GM18508 (cell line): ENCODE measurements at regions not wholly inside any gene's neighbourhood (a gene's known extent, or its start where the extent isn't known, plus 50 kb on each side); places are given as distances from the start of the nearest gene placed in this dataset.
"Not testable (repeated sequence)": the region's sequence is repeated elsewhere in the genome, so short reads cannot be mapped to it uniquely, and the experiment has no call there.

Source experiments
- ATAC-seq: cut with Tn5 transposase; IDR thresholded peaks from one replicate; pipeline ENCODE4 v1.9.1; 2021; ENCODE audit warnings: moderate number of reproducible peaks; ENCODE audit not compliant: insufficient read depth, unreplicated experiment

- ATAC-seq: no peak
Observed at GRCh38 chr14:82635915-82636314, 1102.3 kb upstream of the SEL1L start.

- ATAC-seq: no peak
Observed at GRCh38 chr14:82636426-82636825, 1102.8 kb upstream of the SEL1L start.

GRCh38 chr14:82641050-82641540 lies 1107.4 kb upstream of the SEL1L start:
- no peak for ATAC-seq

- peak; percentile 98 for ATAC-seq
Observed at GRCh38 chr14:82642425-82642824, 1108.8 kb upstream of the SEL1L start.

GRCh38 chr14:82647088-82647810 lies 1113.6 kb upstream of the SEL1L start:
- no peak for ATAC-seq

- no peak for ATAC-seq
Observed at GRCh38 chr14:82655770-82656169, 1122.1 kb upstream of the SEL1L start.

- no peak for ATAC-seq
Observed at GRCh38 chr14:82657186-82657675, 1123.6 kb upstream of the SEL1L start.

- no peak for ATAC-seq
Observed at GRCh38 chr14:82661258-82661657, 1127.6 kb upstream of the SEL1L start.

GRCh38 chr14:82667006-82667405 lies 1133.4 kb upstream of the SEL1L start:
- ATAC-seq: no peak

GRCh38 chr14:82667501-82667900 lies 1133.8 kb upstream of the SEL1L start:
- ATAC-seq: no peak

GRCh38 chr14:82676403-82676802 lies 1142.8 kb upstream of the SEL1L start:
- ATAC-seq: no peak

- ATAC-seq: no peak
Observed at GRCh38 chr14:82689948-82690347, 1156.3 kb upstream of the SEL1L start.

- ATAC-seq: not testable (repeated sequence)
Observed at GRCh38 chr14:82691191-82691590, 1157.5 kb upstream of the SEL1L start.

- ATAC-seq: no peak
Observed at GRCh38 chr14:82694820-82695219, 1161.2 kb upstream of the SEL1L start.

GRCh38 chr14:82704218-82704617 lies 1170.6 kb upstream of the SEL1L start:
- ATAC-seq: no peak

- no peak for ATAC-seq
Observed at GRCh38 chr14:82710267-82710841, 1176.7 kb upstream of the SEL1L start.

GRCh38 chr14:82719617-82720016 lies 1186.0 kb upstream of the SEL1L start:
- no peak for ATAC-seq

GRCh38 chr14:82720431-82720830 lies 1186.8 kb upstream of the SEL1L start:
- no peak for ATAC-seq

GRCh38 chr14:82720946-82721345 lies 1187.3 kb upstream of the SEL1L start:
- ATAC-seq: no peak

- ATAC-seq: no peak
Observed at GRCh38 chr14:82724316-82724715, 1190.7 kb upstream of the SEL1L start.

GRCh38 chr14:82725213-82725612 lies 1191.6 kb upstream of the SEL1L start:
- no peak for ATAC-seq

GRCh38 chr14:82731526-82731925 lies 1197.9 kb upstream of the SEL1L start:
- ATAC-seq: no peak
